DND-41 (cell line): ENCODE measurements at regions not wholly inside any gene's neighbourhood (a gene's known extent, or its start where the extent isn't known, plus 50 kb on each side); places are given as distances from the start of the nearest gene placed in this dataset.

Source experiments
- CTCF ChIP-seq: IDR thresholded peaks from 2 replicates; pipeline ENCODE4 v1.5.1; 2012; ENCODE audit warnings: borderline replicate concordance, low read length, moderate library complexity, mild to moderate bottlenecking; ENCODE audit not compliant: poor library complexity, severe bottlenecking; ENCODE audit errors: extremely low read depth
- EZH2 ChIP-seq: IDR thresholded peaks from 3 replicates; pipeline ENCODE4 v1.6.1; 2012; ENCODE audit warnings: borderline replicate concordance, low read depth, mild to moderate bottlenecking, moderate library complexity, low read length, inconsistent platforms; ENCODE audit not compliant: severe bottlenecking

GRCh38 chr5:97544678-97545077 is 361.6 kb upstream of the RIOK2 start:
- no peak for TF ChIP-seq CTCF
- no peak for TF ChIP-seq EZH2
